GM23338 (cell line): ENCODE measurements at regions not wholly inside any gene's neighbourhood (a gene's known extent, or its start where the extent isn't known, plus 50 kb on each side); places are given as distances from the start of the nearest gene placed in this dataset.

Experiments used
- ATAC-seq: fragments of 200-7000 bp; cut with Tn5 transposase; 3 replicates; pipeline ENCODE4 v1.9.1; 2020
- DNase-seq: peaks from one replicate; pipeline ENCODE4 v3.0.0-alpha.2; 2015; ENCODE audit warnings: low spot score
- H2AFZ ChIP-seq: fragments of 200-600 bp; sonication (generic); 2 replicates; pipeline ENCODE4 v1.8.0; 2016; ENCODE audit warnings: antibody characterized with exemption, mild to moderate bottlenecking, moderate library complexity
- H3F3A ChIP-seq: fragments of 200-600 bp; sonication (generic); replicated peaks from 2 replicates; pipeline ENCODE4 v1.8.0; 2017; ENCODE audit warnings: antibody characterized with exemption, mixed run types, low read depth
- H3K27ac ChIP-seq: fragments of 200-600 bp; sonication (generic); 2 replicates; pipeline ENCODE4 v1.6.1; 2016; ENCODE audit warnings: low read depth
- H3K27me3 ChIP-seq: fragments of 200-600 bp; sonication (generic); 2 replicates; pipeline ENCODE4 v1.8.0; 2016; ENCODE audit warnings: mild to moderate bottlenecking, mixed run types, moderate library complexity; ENCODE audit not compliant: insufficient read depth
- H3K36me3 ChIP-seq: fragments of 200-600 bp; sonication (generic); 2 replicates; pipeline ENCODE4 v1.8.0; 2016; ENCODE audit warnings: mild to moderate bottlenecking; ENCODE audit not compliant: insufficient read depth
- H3K4me1 ChIP-seq: fragments of 200-600 bp; sonication (generic); 2 replicates; pipeline ENCODE4 v1.8.0; 2016; ENCODE audit warnings: mild to moderate bottlenecking, moderate library complexity; ENCODE audit not compliant: insufficient read depth
- H3K4me2 ChIP-seq: fragments of 200-600 bp; sonication (generic); 2 replicates; pipeline ENCODE4 v1.7.1; 2017; ENCODE audit warnings: mixed run types
- H3K4me3 ChIP-seq: fragments of 200-600 bp; sonication (generic); 2 replicates; pipeline ENCODE4 v1.6.1; 2016; ENCODE audit warnings: mixed run types
- H3K79me2 ChIP-seq: fragments of 200-600 bp; sonication (generic); replicated peaks from 2 replicates; pipeline ENCODE4 v1.8.0; 2017; ENCODE audit warnings: mild to moderate bottlenecking; ENCODE audit not compliant: insufficient read depth
- H3K9me2 ChIP-seq: fragments of 200-600 bp; sonication (generic); 2 replicates; pipeline ENCODE4 v1.8.0; 2017; ENCODE audit not compliant: insufficient read depth
- H4K20me1 ChIP-seq: fragments of 200-600 bp; sonication (generic); replicated peaks from 2 replicates; pipeline ENCODE4 v1.8.0; 2017; ENCODE audit warnings: mild to moderate bottlenecking; ENCODE audit not compliant: insufficient read depth
- H3K27ac Mint-ChIP-seq: 2 replicates; pipeline ENCODE4 v1.8.0; 2020; ENCODE audit warnings: inconsistent platforms, mild to moderate bottlenecking, moderate library complexity, mixed read lengths
- H3K27me3 Mint-ChIP-seq: 3 replicates; pipeline ENCODE4 v1.8.0; 2022; ENCODE audit warnings: low read depth, mild to moderate bottlenecking, moderate library complexity, mixed read lengths, inconsistent platforms; ENCODE audit not compliant: insufficient read depth, poor library complexity
- H3K36me3 Mint-ChIP-seq: 3 replicates; pipeline ENCODE4 v1.8.0; 2021; ENCODE audit warnings: low read depth, mild to moderate bottlenecking, inconsistent platforms, moderate library complexity, mixed read lengths
- H3K4me1 Mint-ChIP-seq: 3 replicates; pipeline ENCODE4 v1.8.0; 2020; ENCODE audit warnings: mild to moderate bottlenecking, inconsistent platforms, mixed read lengths
- H3K4me3 Mint-ChIP-seq: 3 replicates; pipeline ENCODE4 v1.8.0; 2021; ENCODE audit warnings: moderate library complexity, mild to moderate bottlenecking, inconsistent platforms, mixed read lengths
- H3K9me3 Mint-ChIP-seq: 3 replicates; pipeline ENCODE4 v1.8.0; 2020; ENCODE audit warnings: moderate library complexity, mild to moderate bottlenecking, inconsistent platforms, mixed read lengths
- CREB1 ChIP-seq: fragments of 250-450 bp; sonication (Bioruptor Pico); IDR thresholded peaks from 2 replicates; pipeline ENCODE4 v1.5.0; 2020; ENCODE audit warnings: low read depth, mild to moderate bottlenecking, moderate library complexity
- CTCF ChIP-seq, 2 experiments: fragments of 200-600 bp in 1 of 2; sonication (generic) in 1 of 2; conservative IDR thresholded peaks; 2 replicates each; pipeline versions ENCODE4 v1.5.1 to v1.6.1; 2016 to 2017; ENCODE audit warnings: antibody characterized with exemption in 2 of 2, low read depth in 2 of 2, mild to moderate bottlenecking in 2 of 2, moderate library complexity in 1 of 2
- JUNB ChIP-seq: IDR thresholded peaks from one replicate; pipeline ENCODE4 v1.6.1; 2016; ENCODE audit warnings: antibody characterized with exemption; ENCODE audit not compliant: unreplicated experiment
- NANOG ChIP-seq: IDR thresholded peaks from 2 replicates; pipeline ENCODE4 v1.6.1; 2016; ENCODE audit warnings: antibody characterized with exemption, borderline replicate concordance
- STAT1 ChIP-seq: IDR thresholded peaks from one replicate; pipeline ENCODE4 v1.6.1; 2016; ENCODE audit warnings: antibody characterized with exemption; ENCODE audit not compliant: unreplicated experiment
- ZNF114 ChIP-seq: fragments of 250-450 bp; sonication (Bioruptor Pico); IDR thresholded peaks from 2 replicates; pipeline ENCODE4 v1.5.0; 2020; ENCODE audit warnings: mild to moderate bottlenecking, moderate library complexity
- TF ChIP-seq, protein P1 (sequence below): fragments of 250-450 bp; sonication (Bioruptor Pico); IDR thresholded peaks from 2 replicates; pipeline ENCODE4 v1.5.0; 2020; ENCODE audit warnings: mild to moderate bottlenecking, moderate library complexity
- TF ChIP-seq, protein P2 (sequence below): IDR thresholded peaks from one replicate; pipeline ENCODE4 v1.6.1; 2018; ENCODE audit warnings: antibody characterized with exemption; ENCODE audit not compliant: unreplicated experiment
- TF ChIP-seq, protein P3 (sequence below): IDR thresholded peaks from 2 replicates; pipeline ENCODE4 v1.6.1; 2016; ENCODE audit warnings: antibody characterized with exemption

DNA sequence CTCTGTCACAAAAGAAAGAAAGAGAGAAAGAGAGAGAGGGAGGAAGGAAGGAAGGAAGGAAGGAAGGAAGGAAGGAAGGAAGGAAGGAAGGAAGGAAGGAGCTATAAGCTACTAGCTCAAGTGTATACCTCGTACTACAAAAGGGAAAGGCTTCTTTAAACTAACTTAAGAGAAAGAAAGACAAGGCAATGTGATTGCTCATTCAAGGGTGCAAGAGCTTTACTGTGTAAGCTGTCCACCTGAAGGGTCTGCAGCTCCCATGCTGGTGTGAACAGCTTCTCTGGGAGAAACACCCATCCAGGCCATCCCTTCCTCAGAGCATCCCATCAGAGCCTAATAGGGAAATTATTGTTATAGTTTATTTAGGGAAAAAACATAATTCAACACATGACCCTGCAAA, 286.1 kb upstream of the ID2 start:
- Histone ChIP-seq H4K20me1 (no peaks in the 10 kb centered on the region), H3K4me3 (no peak overlapping the region), H3K4me2 (no peak overlapping the region), H3F3A (peaks cover 10% of the 10 kb centered on the region), H3K9me2 (peaks cover 20% of the 10 kb centered on the region), H3K27me3 (no peaks in the 10 kb centered on the region), H3K27ac (no peak overlapping the region), H3K4me1 (peaks cover 6% of the 10 kb centered on the region), H3K79me2 (no peaks in the 10 kb centered on the region), H2AFZ (no peak overlapping the region), H3K36me3 (no peaks in the 10 kb centered on the region)
- Mint-ChIP-seq H3K36me3 (peaks cover 6% of the 10 kb centered on the region; the same call in 2 of the 3 replicates), H3K27me3 (peaks cover 17% of the 10 kb centered on the region), H3K4me1 (peaks cover 14% of the 10 kb centered on the region), H3K4me3 (no peak overlapping the region), H3K27ac (no peak overlapping the region), H3K9me3 (peaks cover 19% of the 10 kb centered on the region)
- no peak for TF ChIP-seq NANOG
- DNase-seq (no peak), ATAC-seq (no peak)

DNA sequence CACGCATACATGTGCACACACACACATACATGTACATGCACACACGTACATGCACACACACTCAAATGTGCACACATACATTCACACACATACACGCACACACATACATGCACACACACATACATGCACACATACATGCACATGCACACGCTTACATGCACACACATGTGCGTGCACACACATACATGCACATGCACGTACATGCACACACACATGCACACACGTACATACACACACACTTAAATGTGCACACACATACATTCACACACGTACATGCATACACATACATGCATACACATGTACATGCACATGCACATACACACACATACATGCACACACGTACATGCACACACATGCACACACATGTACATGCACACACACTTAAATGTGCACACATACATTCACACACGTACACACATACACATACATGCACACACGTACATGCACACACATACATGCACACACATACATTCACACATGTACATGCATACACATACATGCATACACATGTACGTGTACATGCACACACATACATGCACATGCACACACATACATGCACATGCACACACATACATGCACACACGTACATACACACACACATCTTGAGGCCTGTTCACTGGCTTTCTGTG, 283.7 kb upstream of the ID2 start:
- Mint-ChIP-seq H3K36me3 (peaks cover 3% of the 10 kb centered on the region; the same call in 1 of the 3 replicates), H3K4me3 (no peak overlapping the region), H3K4me1 (no peaks in the 10 kb centered on the region), H3K27ac (no peak overlapping the region), H3K27me3 (peaks cover 17% of the 10 kb centered on the region), H3K9me3 (peaks cover 16% of the 10 kb centered on the region)
- no peak overlapping the region for H3K27ac ChIP-seq
- no peaks in the 10 kb centered on the region for H3K36me3 ChIP-seq
- peaks cover 10% of the 10 kb centered on the region for H3F3A ChIP-seq
- H4K20me1 ChIP-seq, result no peaks in the 10 kb centered on the region
- H3K79me2 ChIP-seq, result no peaks in the 10 kb centered on the region
- no peak overlapping the region for H3K4me2 ChIP-seq
- ATAC-seq (no peak), DNase-seq (no peak)
- no peaks in the 10 kb centered on the region for H3K4me1 ChIP-seq
- H3K4me3 ChIP-seq, result no peak overlapping the region
- no peaks in the 10 kb centered on the region for H3K27me3 ChIP-seq
- H2AFZ ChIP-seq, result no peak overlapping the region
- peaks cover 16% of the 10 kb centered on the region; the same call in 1 of the 2 replicates for H3K9me2 ChIP-seq
- TF ChIP-seq CTCF (conservative IDR thresholded peaks at IDR 0.05; ENCODE audit: low read depth in 2 of 2), result no peak
- TF ChIP-seq, protein P1, sequence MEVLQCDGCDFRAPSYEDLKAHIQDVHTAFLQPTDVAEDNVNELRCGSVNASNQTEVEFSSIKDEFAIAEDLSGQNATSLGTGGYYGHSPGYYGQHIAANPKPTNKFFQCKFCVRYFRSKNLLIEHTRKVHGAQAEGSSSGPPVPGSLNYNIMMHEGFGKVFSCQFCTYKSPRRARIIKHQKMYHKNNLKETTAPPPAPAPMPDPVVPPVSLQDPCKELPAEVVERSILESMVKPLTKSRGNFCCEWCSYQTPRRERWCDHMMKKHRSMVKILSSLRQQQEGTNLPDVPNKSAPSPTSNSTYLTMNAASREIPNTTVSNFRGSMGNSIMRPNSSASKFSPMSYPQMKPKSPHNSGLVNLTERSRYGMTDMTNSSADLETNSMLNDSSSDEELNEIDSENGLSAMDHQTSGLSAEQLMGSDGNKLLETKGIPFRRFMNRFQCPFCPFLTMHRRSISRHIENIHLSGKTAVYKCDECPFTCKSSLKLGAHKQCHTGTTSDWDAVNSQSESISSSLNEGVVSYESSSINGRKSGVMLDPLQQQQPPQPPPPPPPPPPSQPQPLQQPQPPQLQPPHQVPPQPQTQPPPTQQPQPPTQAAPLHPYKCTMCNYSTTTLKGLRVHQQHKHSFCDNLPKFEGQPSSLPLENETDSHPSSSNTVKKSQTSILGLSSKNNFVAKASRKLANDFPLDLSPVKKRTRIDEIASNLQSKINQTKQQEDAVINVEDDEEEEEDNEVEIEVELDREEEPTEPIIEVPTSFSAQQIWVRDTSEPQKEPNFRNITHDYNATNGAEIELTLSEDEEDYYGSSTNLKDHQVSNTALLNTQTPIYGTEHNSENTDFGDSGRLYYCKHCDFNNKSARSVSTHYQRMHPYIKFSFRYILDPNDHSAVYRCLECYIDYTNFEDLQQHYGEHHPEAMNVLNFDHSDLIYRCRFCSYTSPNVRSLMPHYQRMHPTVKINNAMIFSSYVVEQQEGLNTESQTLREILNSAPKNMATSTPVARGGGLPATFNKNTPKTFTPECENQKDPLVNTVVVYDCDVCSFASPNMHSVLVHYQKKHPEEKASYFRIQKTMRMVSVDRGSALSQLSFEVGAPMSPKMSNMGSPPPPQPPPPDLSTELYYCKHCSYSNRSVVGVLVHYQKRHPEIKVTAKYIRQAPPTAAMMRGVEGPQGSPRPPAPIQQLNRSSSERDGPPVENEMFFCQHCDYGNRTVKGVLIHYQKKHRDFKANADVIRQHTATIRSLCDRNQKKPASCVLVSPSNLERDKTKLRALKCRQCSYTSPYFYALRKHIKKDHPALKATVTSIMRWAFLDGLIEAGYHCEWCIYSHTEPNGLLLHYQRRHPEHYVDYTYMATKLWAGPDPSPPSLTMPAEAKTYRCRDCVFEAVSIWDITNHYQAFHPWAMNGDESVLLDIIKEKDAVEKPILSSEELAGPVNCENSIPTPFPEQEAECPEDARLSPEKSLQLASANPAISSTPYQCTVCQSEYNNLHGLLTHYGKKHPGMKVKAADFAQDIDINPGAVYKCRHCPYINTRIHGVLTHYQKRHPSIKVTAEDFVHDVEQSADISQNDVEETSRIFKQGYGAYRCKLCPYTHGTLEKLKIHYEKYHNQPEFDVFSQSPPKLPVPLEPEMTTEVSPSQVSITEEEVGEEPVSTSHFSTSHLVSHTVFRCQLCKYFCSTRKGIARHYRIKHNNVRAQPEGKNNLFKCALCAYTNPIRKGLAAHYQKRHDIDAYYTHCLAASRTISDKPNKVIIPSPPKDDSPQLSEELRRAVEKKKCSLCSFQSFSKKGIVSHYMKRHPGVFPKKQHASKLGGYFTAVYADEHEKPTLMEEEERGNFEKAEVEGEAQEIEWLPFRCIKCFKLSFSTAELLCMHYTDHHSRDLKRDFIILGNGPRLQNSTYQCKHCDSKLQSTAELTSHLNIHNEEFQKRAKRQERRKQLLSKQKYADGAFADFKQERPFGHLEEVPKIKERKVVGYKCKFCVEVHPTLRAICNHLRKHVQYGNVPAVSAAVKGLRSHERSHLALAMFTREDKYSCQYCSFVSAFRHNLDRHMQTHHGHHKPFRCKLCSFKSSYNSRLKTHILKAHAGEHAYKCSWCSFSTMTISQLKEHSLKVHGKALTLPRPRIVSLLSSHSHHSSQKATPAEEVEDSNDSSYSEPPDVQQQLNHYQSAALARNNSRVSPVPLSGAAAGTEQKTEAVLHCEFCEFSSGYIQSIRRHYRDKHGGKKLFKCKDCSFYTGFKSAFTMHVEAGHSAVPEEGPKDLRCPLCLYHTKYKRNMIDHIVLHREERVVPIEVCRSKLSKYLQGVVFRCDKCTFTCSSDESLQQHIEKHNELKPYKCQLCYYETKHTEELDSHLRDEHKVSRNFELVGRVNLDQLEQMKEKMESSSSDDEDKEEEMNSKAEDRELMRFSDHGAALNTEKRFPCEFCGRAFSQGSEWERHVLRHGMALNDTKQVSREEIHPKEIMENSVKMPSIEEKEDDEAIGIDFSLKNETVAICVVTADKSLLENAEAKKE, result no peak
- no peak for TF ChIP-seq JUNB
- no peak for TF ChIP-seq CREB1 (CRISPR knock-in tag)
- TF ChIP-seq NANOG, result no peak
- no peak for TF ChIP-seq STAT1
- TF ChIP-seq, protein P2, sequence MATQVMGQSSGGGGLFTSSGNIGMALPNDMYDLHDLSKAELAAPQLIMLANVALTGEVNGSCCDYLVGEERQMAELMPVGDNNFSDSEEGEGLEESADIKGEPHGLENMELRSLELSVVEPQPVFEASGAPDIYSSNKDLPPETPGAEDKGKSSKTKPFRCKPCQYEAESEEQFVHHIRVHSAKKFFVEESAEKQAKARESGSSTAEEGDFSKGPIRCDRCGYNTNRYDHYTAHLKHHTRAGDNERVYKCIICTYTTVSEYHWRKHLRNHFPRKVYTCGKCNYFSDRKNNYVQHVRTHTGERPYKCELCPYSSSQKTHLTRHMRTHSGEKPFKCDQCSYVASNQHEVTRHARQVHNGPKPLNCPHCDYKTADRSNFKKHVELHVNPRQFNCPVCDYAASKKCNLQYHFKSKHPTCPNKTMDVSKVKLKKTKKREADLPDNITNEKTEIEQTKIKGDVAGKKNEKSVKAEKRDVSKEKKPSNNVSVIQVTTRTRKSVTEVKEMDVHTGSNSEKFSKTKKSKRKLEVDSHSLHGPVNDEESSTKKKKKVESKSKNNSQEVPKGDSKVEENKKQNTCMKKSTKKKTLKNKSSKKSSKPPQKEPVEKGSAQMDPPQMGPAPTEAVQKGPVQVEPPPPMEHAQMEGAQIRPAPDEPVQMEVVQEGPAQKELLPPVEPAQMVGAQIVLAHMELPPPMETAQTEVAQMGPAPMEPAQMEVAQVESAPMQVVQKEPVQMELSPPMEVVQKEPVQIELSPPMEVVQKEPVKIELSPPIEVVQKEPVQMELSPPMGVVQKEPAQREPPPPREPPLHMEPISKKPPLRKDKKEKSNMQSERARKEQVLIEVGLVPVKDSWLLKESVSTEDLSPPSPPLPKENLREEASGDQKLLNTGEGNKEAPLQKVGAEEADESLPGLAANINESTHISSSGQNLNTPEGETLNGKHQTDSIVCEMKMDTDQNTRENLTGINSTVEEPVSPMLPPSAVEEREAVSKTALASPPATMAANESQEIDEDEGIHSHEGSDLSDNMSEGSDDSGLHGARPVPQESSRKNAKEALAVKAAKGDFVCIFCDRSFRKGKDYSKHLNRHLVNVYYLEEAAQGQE, result no peak
- TF ChIP-seq ZNF114 (CRISPR knock-in tag), result no peak
- TF ChIP-seq, protein P3, sequence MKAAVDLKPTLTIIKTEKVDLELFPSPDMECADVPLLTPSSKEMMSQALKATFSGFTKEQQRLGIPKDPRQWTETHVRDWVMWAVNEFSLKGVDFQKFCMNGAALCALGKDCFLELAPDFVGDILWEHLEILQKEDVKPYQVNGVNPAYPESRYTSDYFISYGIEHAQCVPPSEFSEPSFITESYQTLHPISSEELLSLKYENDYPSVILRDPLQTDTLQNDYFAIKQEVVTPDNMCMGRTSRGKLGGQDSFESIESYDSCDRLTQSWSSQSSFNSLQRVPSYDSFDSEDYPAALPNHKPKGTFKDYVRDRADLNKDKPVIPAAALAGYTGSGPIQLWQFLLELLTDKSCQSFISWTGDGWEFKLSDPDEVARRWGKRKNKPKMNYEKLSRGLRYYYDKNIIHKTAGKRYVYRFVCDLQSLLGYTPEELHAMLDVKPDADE, result no peak
